GM18951 (cell line): ENCODE measurements at regions not wholly inside any gene's neighbourhood (a gene's known extent, or its start where the extent isn't known, plus 50 kb on each side); places are given as distances from the start of the nearest gene placed in this dataset.

ENCODE experiments used
- POLR2A ChIP-seq: IDR thresholded peaks from 4 replicates; pipeline ENCODE4 v1.6.1; 2011; ENCODE audit warnings: mild to moderate bottlenecking; ENCODE audit not compliant: insufficient read length, insufficient read depth; ENCODE audit errors: extremely low read depth
- in situ Hi-C: fragments of 300-500 bp; cut with MboI; formaldehyde crosslinking; loops from one replicate; pipeline ENCODE4 v1.12.0; 2022; ENCODE audit warnings: low sequenced_read_pairs, mixed read lengths, inconsistent platforms; ENCODE audit not compliant: unreplicated experiment

GRCh38 chr11:97982512-97982911 lies 1038.2 kb upstream of the CNTN5 start:
- in situ Hi-C loops = no loop called here
- TF ChIP-seq POLR2A = no peak

- in situ Hi-C loops = no loop called here
These were observed 1031.6 kb upstream of the CNTN5 start for GRCh38 chr11:97989121-97989520.

GRCh38 chr11:97990162-97990920 lies 1030.4 kb upstream of the CNTN5 start:
- in situ Hi-C loops = no loop called here
- no peak for TF ChIP-seq POLR2A

More at GRCh38 chr11:97989121-97989520, 1031.6 kb upstream of the CNTN5 start:
- TF ChIP-seq POLR2A = no peak

GRCh38 chr11:97993562-97993961 lies 1027.2 kb upstream of the CNTN5 start:
- in situ Hi-C loops = no loop called here
- TF ChIP-seq POLR2A = no peak

- in situ Hi-C loops = no loop called here
- TF ChIP-seq POLR2A = no peak
These were observed 1024.9 kb upstream of the CNTN5 start for GRCh38 chr11:97995874-97996273.

GRCh38 chr11:97996762-97997161 lies 1024.0 kb upstream of the CNTN5 start:
- TF ChIP-seq POLR2A = no peak
- in situ Hi-C loops = no loop called here

GRCh38 chr11:98003606-98004371 lies 1017.0 kb upstream of the CNTN5 start:
- in situ Hi-C loops = no loop called here
- TF ChIP-seq POLR2A = no peak

GRCh38 chr11:98007072-98007471 lies 1013.7 kb upstream of the CNTN5 start:
- in situ Hi-C loops = no loop called here
- TF ChIP-seq POLR2A = no peak

GRCh38 chr11:98027652-98028051 lies 993.1 kb upstream of the CNTN5 start:
- in situ Hi-C loops = no loop called here
- TF ChIP-seq POLR2A = no peak

GRCh38 chr11:98029832-98030231 lies 990.9 kb upstream of the CNTN5 start:
- no peak for TF ChIP-seq POLR2A
- in situ Hi-C loops = no loop called here

- in situ Hi-C loops = no loop called here
- no peak for TF ChIP-seq POLR2A
These were observed 983.9 kb upstream of the CNTN5 start for GRCh38 chr11:98036810-98037209.

GRCh38 chr11:98040061-98040808 lies 980.5 kb upstream of the CNTN5 start:
- no peak for TF ChIP-seq POLR2A
- in situ Hi-C loops = no loop called here

- no peak for TF ChIP-seq POLR2A
- in situ Hi-C loops = no loop called here
These were observed 973.1 kb upstream of the CNTN5 start for GRCh38 chr11:98047647-98048046.

- TF ChIP-seq POLR2A = no peak
- in situ Hi-C loops = no loop called here
These were observed 966.9 kb upstream of the CNTN5 start for GRCh38 chr11:98053851-98054250.

- in situ Hi-C loops = no loop called here
- TF ChIP-seq POLR2A = no peak
These were observed 963.8 kb upstream of the CNTN5 start for GRCh38 chr11:98056945-98057344.
